Hepatocyte (in vitro differentiated cells): ENCODE measurements at regions not wholly inside any gene's neighbourhood (a gene's known extent, or its start where the extent isn't known, plus 50 kb on each side); places are given as distances from the start of the nearest gene placed in this dataset.
"Not testable (repeated sequence)": the region's sequence is repeated elsewhere in the genome, so short reads cannot be mapped to it uniquely, and the experiment has no call there.

Source experiments
- DNase-seq: peaks from one replicate; pipeline ENCODE4 v3.0.0-alpha.2; 2016; ENCODE audit warnings: low spot score
- H2AFZ ChIP-seq: fragments of 200-600 bp; sonication (generic); 2 replicates; pipeline ENCODE4 v1.6.0; 2016; ENCODE audit warnings: antibody characterized with exemption, mild to moderate bottlenecking
- H3K27ac ChIP-seq: fragments of 200-600 bp; sonication (generic); 2 replicates; pipeline ENCODE4 v1.5.1; 2016; ENCODE audit warnings: mild to moderate bottlenecking
- H3K27me3 ChIP-seq: fragments of 200-600 bp; sonication (generic); 2 replicates; pipeline ENCODE4 v1.6.1; 2016
- H3K36me3 ChIP-seq: fragments of 200-600 bp; sonication (generic); replicated peaks from 2 replicates; pipeline ENCODE4 v1.5.1; 2016; ENCODE audit warnings: low read depth; ENCODE audit not compliant: insufficient read depth
- H3K4me1 ChIP-seq: fragments of 200-600 bp; sonication (generic); 2 replicates; pipeline ENCODE4 v1.5.1; 2016; ENCODE audit warnings: mild to moderate bottlenecking, moderate library complexity; ENCODE audit not compliant: insufficient read depth
- H3K4me2 ChIP-seq: fragments of 200-600 bp; sonication (generic); 2 replicates; pipeline ENCODE4 v1.6.0; 2016
- H3K4me3 ChIP-seq: fragments of 200-600 bp; sonication (generic); 2 replicates; pipeline ENCODE4 v1.5.1; 2016; ENCODE audit warnings: mild to moderate bottlenecking
- H3K79me2 ChIP-seq: fragments of 200-600 bp; sonication (generic); 2 replicates; pipeline ENCODE4 v1.6.0; 2017; ENCODE audit warnings: mild to moderate bottlenecking
- H3K9me2 ChIP-seq: fragments of 200-600 bp; sonication (generic); replicated peaks from 2 replicates; pipeline ENCODE4 v1.6.0; 2017; ENCODE audit warnings: mild to moderate bottlenecking; ENCODE audit not compliant: insufficient read depth
- H3K9me3 ChIP-seq: fragments of 200-600 bp; sonication (generic); 2 replicates; pipeline ENCODE4 v1.5.1; 2016; ENCODE audit warnings: low read depth, mild to moderate bottlenecking
- H4K20me1 ChIP-seq: fragments of 200-600 bp; sonication (generic); 2 replicates; pipeline ENCODE4 v1.6.0; 2016; ENCODE audit warnings: mild to moderate bottlenecking; ENCODE audit not compliant: insufficient read depth, poor library complexity, severe bottlenecking
- EZH2 ChIP-seq: fragments of 200-600 bp; sonication (generic); IDR thresholded peaks from 2 replicates; pipeline ENCODE4 v1.6.1; 2016; ENCODE audit warnings: antibody characterized with exemption, mild to moderate bottlenecking, borderline replicate concordance
- EZH2phosphoT487 ChIP-seq: fragments of 200-600 bp; sonication (generic); IDR thresholded peaks from one replicate; pipeline ENCODE4 v1.6.1; 2018; ENCODE audit warnings: antibody characterized with exemption, mild to moderate bottlenecking, low read depth, moderate library complexity; ENCODE audit not compliant: unreplicated experiment, severe bottlenecking
- WGBS: methylation state at CpG from one replicate; pipeline ENCODE4 v1.1.6; 2016; ENCODE audit warnings: low lambda C conversion rate; ENCODE audit errors: missing lambda C conversion rate; 5-methylcytosine and 5-hydroxymethylcytosine counted together
- TF ChIP-seq, protein P1 (sequence below): fragments of 200-600 bp; sonication (generic); IDR thresholded peaks from 2 replicates; pipeline ENCODE4 v1.5.1; 2016; ENCODE audit warnings: antibody characterized with exemption, mild to moderate bottlenecking; ENCODE audit not compliant: poor library complexity

DNA sequence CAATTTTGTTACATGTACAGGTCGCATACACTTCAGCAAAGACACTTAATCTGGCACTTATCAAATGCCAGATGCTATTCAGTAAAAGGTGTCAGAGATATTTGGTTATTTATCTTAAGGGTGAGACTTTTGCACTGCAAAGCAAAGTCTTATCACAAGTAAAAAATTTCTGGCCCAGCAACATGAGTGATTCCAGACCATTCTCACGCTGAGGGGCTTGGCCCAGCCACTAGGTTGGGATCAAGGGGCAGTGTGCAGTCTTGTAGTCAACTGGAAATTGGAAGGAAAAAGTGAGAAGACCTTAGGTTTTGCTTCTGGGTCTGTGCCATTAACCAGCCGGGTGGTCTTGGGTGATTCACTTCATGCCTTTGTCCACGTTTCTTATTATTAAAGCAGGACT, 181.6 kb downstream of the RNF144A start:
- Histone ChIP-seq H2AFZ (no peak overlapping the region), H3K9me3 (no peaks in the 10 kb centered on the region), H3K4me3 (no peak overlapping the region), H3K36me3 (no peaks in the 10 kb centered on the region), H3K9me2 (no peaks in the 10 kb centered on the region), H3K4me1 (no peaks in the 10 kb centered on the region), H3K27me3 (no peaks in the 10 kb centered on the region), H3K4me2 (no peak overlapping the region), H3K27ac (no peak overlapping the region), H4K20me1 (no peaks in the 10 kb centered on the region), H3K79me2 (no peaks in the 10 kb centered on the region)
- 72% methylated on average over 4 of the region's 4 CpGs for WGBS
- DNase-seq, result no peak
- no peak for TF ChIP-seq EZH2phosphoT487
- TF ChIP-seq, protein P1, sequence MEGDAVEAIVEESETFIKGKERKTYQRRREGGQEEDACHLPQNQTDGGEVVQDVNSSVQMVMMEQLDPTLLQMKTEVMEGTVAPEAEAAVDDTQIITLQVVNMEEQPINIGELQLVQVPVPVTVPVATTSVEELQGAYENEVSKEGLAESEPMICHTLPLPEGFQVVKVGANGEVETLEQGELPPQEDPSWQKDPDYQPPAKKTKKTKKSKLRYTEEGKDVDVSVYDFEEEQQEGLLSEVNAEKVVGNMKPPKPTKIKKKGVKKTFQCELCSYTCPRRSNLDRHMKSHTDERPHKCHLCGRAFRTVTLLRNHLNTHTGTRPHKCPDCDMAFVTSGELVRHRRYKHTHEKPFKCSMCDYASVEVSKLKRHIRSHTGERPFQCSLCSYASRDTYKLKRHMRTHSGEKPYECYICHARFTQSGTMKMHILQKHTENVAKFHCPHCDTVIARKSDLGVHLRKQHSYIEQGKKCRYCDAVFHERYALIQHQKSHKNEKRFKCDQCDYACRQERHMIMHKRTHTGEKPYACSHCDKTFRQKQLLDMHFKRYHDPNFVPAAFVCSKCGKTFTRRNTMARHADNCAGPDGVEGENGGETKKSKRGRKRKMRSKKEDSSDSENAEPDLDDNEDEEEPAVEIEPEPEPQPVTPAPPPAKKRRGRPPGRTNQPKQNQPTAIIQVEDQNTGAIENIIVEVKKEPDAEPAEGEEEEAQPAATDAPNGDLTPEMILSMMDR, result no peak
- no peak for TF ChIP-seq EZH2

DNA sequence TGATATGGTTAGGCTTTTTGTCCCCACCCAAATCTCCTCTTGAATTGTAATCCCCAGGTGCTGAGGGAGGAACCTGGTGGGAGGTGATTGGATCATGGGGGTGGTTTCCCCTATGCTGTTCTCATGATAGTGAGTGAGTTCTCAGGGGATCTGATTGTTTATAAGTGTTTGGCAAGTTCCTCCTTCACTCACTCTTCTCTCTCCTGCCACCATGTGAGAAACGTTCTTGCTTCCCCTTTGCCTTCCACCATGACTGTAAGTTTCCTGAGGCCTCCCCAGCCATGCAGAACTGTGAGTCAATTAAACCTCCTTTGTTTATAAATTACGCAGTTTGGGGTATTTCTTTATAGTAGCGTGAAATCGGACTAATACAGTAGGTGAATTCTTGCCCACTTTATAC, 182.5 kb downstream of the RNF144A start:
- H3K27ac ChIP-seq, H3K4me3 ChIP-seq, H3K27me3 ChIP-seq, H3K9me2 ChIP-seq, H4K20me1 ChIP-seq, H2AFZ ChIP-seq, H3K4me2 ChIP-seq, H3K79me2 ChIP-seq, H3K4me1 ChIP-seq, DNase-seq, H3K36me3 ChIP-seq, H3K9me3 ChIP-seq: not testable (repeated sequence)
- WGBS, result 88% methylated on average over 4 of the region's 4 CpGs

DNA sequence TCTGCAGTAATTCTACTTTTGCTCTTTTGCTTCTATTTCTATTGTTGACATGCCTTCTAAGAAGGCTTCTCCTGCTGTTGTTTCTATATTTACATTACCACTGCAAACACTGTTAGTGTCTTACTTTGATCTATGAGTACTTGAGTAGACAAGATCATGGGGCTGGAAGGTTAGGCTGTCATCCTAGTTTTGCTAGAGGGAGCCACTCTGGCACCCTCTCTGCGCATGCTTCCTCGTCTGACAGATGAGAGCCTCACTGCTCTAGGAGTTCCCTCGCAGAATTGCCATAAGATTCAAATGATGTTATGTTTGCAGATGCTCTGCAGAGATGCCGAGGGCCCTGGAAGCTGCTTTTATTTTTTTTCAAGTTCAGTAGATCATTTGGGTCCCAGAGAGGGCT, 185.6 kb downstream of the RNF144A start:
- no peaks in the 10 kb centered on the region for H3K9me2 ChIP-seq
- no peaks in the 10 kb centered on the region for H3K9me3 ChIP-seq
- TF ChIP-seq, protein P1, result no peak
- TF ChIP-seq EZH2phosphoT487 (no peak), EZH2 (no peak)
- H3K27ac ChIP-seq, result no peak overlapping the region
- H3K4me2 ChIP-seq, result no peak overlapping the region
- H4K20me1 ChIP-seq, result no peaks in the 10 kb centered on the region
- H3K79me2 ChIP-seq, result no peaks in the 10 kb centered on the region
- no peaks in the 10 kb centered on the region for H3K4me1 ChIP-seq
- 71% methylated on average over 4 of the region's 4 CpGs for WGBS
- no peak overlapping the region for H3K4me3 ChIP-seq
- H3K36me3 ChIP-seq, result no peaks in the 10 kb centered on the region
- H2AFZ ChIP-seq, result no peak overlapping the region
- H3K27me3 ChIP-seq, result no peaks in the 10 kb centered on the region
- no peak for DNase-seq

DNA sequence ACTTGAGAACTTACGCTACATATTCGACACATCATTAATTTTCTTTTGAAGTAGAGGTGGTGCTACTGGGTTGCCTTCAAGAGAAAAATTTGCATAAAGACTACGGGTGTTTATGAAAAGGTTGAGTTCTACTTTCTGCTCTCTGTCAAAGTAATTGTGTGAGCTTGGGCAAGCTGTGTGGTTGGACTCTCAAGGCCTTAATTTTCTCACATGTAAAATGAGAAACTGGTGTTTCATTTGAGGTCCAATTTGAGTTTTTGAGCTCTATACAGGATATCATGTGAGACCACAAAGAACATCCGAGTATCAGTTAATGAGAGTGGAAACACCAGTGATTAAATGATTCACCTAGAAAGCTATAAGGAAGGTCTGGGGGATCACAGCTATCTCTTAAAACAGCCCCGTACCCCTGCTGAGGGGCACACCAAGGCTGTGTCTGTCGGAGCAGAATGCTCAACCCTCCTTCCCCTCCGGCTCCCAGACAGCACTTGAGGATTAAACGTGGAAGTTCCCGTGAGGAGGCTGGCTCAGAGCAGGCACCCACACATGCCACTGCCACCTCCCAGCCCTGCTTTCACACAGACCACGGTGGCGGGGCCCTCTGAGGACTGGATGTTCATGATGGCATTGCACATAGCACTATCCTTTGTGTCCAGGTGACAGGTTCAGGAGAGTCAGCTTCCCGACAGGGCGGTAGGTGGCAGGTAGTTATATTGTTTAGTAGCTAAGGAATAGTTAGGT, 191.8 kb downstream of the RNF144A start:
- 78% methylated on average over 13 of the region's 13 CpGs for WGBS
- TF ChIP-seq EZH2, result no peak
- DNase-seq, result no peak
- H3K9me2 ChIP-seq, result no peaks in the 10 kb centered on the region
- no peak overlapping the region for H2AFZ ChIP-seq
- no peaks in the 10 kb centered on the region for H3K36me3 ChIP-seq
- no peaks in the 10 kb centered on the region for H3K79me2 ChIP-seq
- H3K9me3 ChIP-seq, result no peaks in the 10 kb centered on the region
- H3K4me1 ChIP-seq, result no peaks in the 10 kb centered on the region
- H3K4me3 ChIP-seq, result no peak overlapping the region
- no peak overlapping the region for H3K4me2 ChIP-seq
- H4K20me1 ChIP-seq, result no peaks in the 10 kb centered on the region
- no peaks in the 10 kb centered on the region for H3K27me3 ChIP-seq
- H3K27ac ChIP-seq, result no peak overlapping the region
